HepG2 (cell line): ENCODE measurements at regions not wholly inside any gene's neighbourhood (a gene's known extent, or its start where the extent isn't known, plus 50 kb on each side); places are given as distances from the start of the nearest gene placed in this dataset.

Source experiments
- ATAC-seq: fragments of 200-7000 bp; cut with Tn5 transposase; 3 replicates; pipeline ENCODE4 v1.9.1; 2020; ENCODE audit warnings: mild to moderate bottlenecking, moderate library complexity
- BruUV-seq: library from RNA; stranded (reverse); fragments of 400-500 nt; replicated peaks from 2 replicates; lab custom pipeline; 2021; lab: Mats Ljungman, UMichigan
- CTCF ChIA-PET: fragments of 300-600 bp; formaldehyde crosslinking; extraction: SDS; loops from one replicate; lab custom pipeline; 2021; ENCODE audit warnings: low total read pairs, inconsistent platforms, low intra/inter-chr PET ratio; lab: Yijun Ruan, JAX
- POLR2A ChIA-PET: fragments of 350-600 bp; sonication (Branson Sonifier 250); formaldehyde crosslinking; loops from one replicate; lab custom pipeline; 2020; ENCODE audit warnings: antibody characterized with exemption, inconsistent platforms; lab: Yijun Ruan, JAX
- DNase-seq: peaks from one replicate; pipeline ENCODE4 v3.0.0-alpha.2; 2015; ENCODE audit warnings: low spot score
- FAIRE-seq: peaks from 3 replicates; lab custom pipeline; 2011; peaks lifted over from hg19 to GRCh38; lab: Jason Lieb, UNC
- H2AFZ ChIP-seq: one replicate; pipeline ENCODE4 v1.6.1; 2011; ENCODE audit warnings: low read length, inconsistent platforms
- H3K27ac ChIP-seq: fragments of 300-600 bp; 3 replicates; pipeline ENCODE4 v1.8.0; 2011; ENCODE audit warnings: mixed run types, mild to moderate bottlenecking, mixed read lengths, low read length, inconsistent platforms; ENCODE audit not compliant: insufficient read depth; ENCODE audit errors: extremely low read length
- H3K27me3 ChIP-seq, 2 experiments: fragments of 200-600 bp in 1 of 2; 2 replicates in 1 of 2; 3 replicates in 1 of 2; pipeline versions ENCODE4 v1.6.0 to v1.8.0; 2011; ENCODE audit warnings: low read length in 2 of 2, mild to moderate bottlenecking in 2 of 2, moderate library complexity in 2 of 2, inconsistent platforms in 1 of 2; ENCODE audit not compliant: insufficient read depth in 2 of 2, control insufficient read depth in 1 of 2
- H3K36me3 ChIP-seq, 2 experiments: fragments of 200-600 bp in 1 of 2; replicated peaks in 1 of 2; 2 replicates in 1 of 2; 3 replicates in 1 of 2; pipeline versions ENCODE4 v1.5.1 to v1.8.0; 2011; ENCODE audit warnings: low read length in 2 of 2, inconsistent platforms in 1 of 2; ENCODE audit not compliant: insufficient read depth in 2 of 2, control insufficient read depth in 1 of 2
- H3K4me1 ChIP-seq: 2 replicates; pipeline ENCODE4 v1.5.1; 2012; ENCODE audit warnings: low read length, inconsistent platforms; ENCODE audit not compliant: insufficient read depth
- H3K4me2 ChIP-seq: 2 replicates; pipeline ENCODE4 v1.6.0; 2011; ENCODE audit warnings: low read depth, low read length, inconsistent platforms
- H3K4me3 ChIP-seq, 3 experiments: fragments of 200-600 bp in 1 of 3; sonication (generic), shearing (Covaris generic) in 1 of 3; replicated peaks in 1 of 3; 2 replicates each; pipeline ENCODE4 v1.5.1; 2011 to 2016; ENCODE audit warnings: low read length in 3 of 3, inconsistent platforms in 2 of 3, low read depth in 2 of 3, mild to moderate bottlenecking in 2 of 3, control low read depth in 1 of 3, mixed read lengths in 1 of 3; ENCODE audit not compliant: insufficient read depth in 1 of 3
- H3K79me2 ChIP-seq: one replicate; pipeline ENCODE4 v1.6.1; 2011; ENCODE audit warnings: low read length, inconsistent platforms; ENCODE audit not compliant: insufficient read depth
- H3K9ac ChIP-seq: 2 replicates; pipeline ENCODE4 v1.6.0; 2011; ENCODE audit warnings: mild to moderate bottlenecking, low read depth, low read length, inconsistent platforms; ENCODE audit not compliant: insufficient read depth
- H3K9me3 ChIP-seq: 2 replicates; pipeline ENCODE4 v1.5.1; 2012; ENCODE audit warnings: mild to moderate bottlenecking, low read length
- H4K20me1 ChIP-seq: 2 replicates; pipeline ENCODE4 v1.6.0; 2011; ENCODE audit warnings: inconsistent platforms, mild to moderate bottlenecking, low read length, moderate library complexity; ENCODE audit not compliant: insufficient read depth
- ELF1 ChIP-seq: sonication (generic); formaldehyde crosslinking; IDR thresholded peaks from 2 replicates; pipeline ENCODE4 v1.4.0; 2020; ENCODE audit warnings: missing genetic modification reagents
- ESRRA ChIP-seq: sonication (generic); formaldehyde crosslinking; IDR thresholded peaks from 2 replicates; pipeline ENCODE4 v1.5.1; 2020; ENCODE audit warnings: mild to moderate bottlenecking, low read depth, missing genetic modification reagents
- GATAD2A ChIP-seq: IDR thresholded peaks from 2 replicates; pipeline ENCODE4 v1.6.1; 2016
- MED13 ChIP-seq: sonication (generic); formaldehyde crosslinking; IDR thresholded peaks from 2 replicates; pipeline ENCODE4 v1.5.0; 2020; ENCODE audit warnings: missing genetic modification reagents
- TIGD3 ChIP-seq: sonication (generic); formaldehyde crosslinking; IDR thresholded peaks from 2 replicates; pipeline ENCODE4 v1.5.1; 2020; ENCODE audit warnings: mild to moderate bottlenecking, missing genetic modification reagents, borderline replicate concordance
- ZGPAT ChIP-seq: IDR thresholded peaks from 2 replicates; pipeline ENCODE4 v1.6.1; 2016; ENCODE audit warnings: mild to moderate bottlenecking
- ZNF335 ChIP-seq: sonication (generic); formaldehyde crosslinking; IDR thresholded peaks from 2 replicates; pipeline ENCODE4 v1.4.0; 2020; ENCODE audit warnings: missing genetic modification reagents
- WGBS: methylation state at CpG from one replicate; pipeline ENCODE4 v1.1.6; 2017; ENCODE audit warnings: low lambda C conversion rate; 5-methylcytosine and 5-hydroxymethylcytosine counted together
- in situ Hi-C: cut with HindIII; loops from 2 replicates; pipeline ENCODE4 v1.10.0; 2017; ENCODE audit warnings: low pct_unique_long_range_greater_than_20kb; ENCODE audit not compliant: extremely low pct_ligation_motif_present
- intact Hi-C: fragments of 100-400 bp; cut with micrococcal nuclease; formaldehyde crosslinking; loops from one replicate; pipeline ENCODE4 v1.10.0; 2022; ENCODE audit not compliant: unreplicated experiment
- TF ChIP-seq, protein P1 (sequence below): sonication (generic); formaldehyde crosslinking; IDR thresholded peaks from 2 replicates; pipeline ENCODE4 v1.4.0; 2020; ENCODE audit warnings: mild to moderate bottlenecking, missing genetic modification reagents
- TF ChIP-seq, protein P2 (sequence below), 2 experiments: IDR thresholded peaks; 2 replicates each; pipeline ENCODE4 v1.6.1; 2011 to 2012; ENCODE audit warnings: low read length in 2 of 2, borderline replicate concordance in 1 of 2, low read depth in 1 of 2, mild to moderate bottlenecking in 1 of 2, moderate library complexity in 1 of 2
- TF ChIP-seq, protein P3 (sequence below): fragments of 450-650 bp; IDR thresholded peaks from 2 replicates; pipeline ENCODE4 v1.6.1; 2016

GRCh38 chr11:35047179-35047578 lies 91.8 kb upstream of the CD44 start:
- no peak overlapping the region for H3K9ac ChIP-seq

More at GRCh38 chr11:35047179-35047578, 91.8 kb upstream of the CD44 start:
- H2AFZ ChIP-seq, result no peak overlapping the region
- intact Hi-C loops (no loop called here), in situ Hi-C loops (no loop called here)
- H3K4me2 ChIP-seq, result no peak overlapping the region
- WGBS, result 0% methylated on average over 1 of the region's 1 CpG
- no peaks in the 10 kb centered on the region for H4K20me1 ChIP-seq
- FAIRE-seq (no peak), ATAC-seq (no peak), DNase-seq (no peak)
- H3K9me3 ChIP-seq, result no peaks in the 10 kb centered on the region
- no peak overlapping the region for H3K27ac ChIP-seq
- CTCF ChIA-PET, result no interaction called here
- no peaks in the 10 kb centered on the region for H3K36me3 ChIP-seq
- no peaks in the 10 kb centered on the region for H3K79me2 ChIP-seq
- no peak overlapping the region for H3K4me3 ChIP-seq
- H3K4me1 ChIP-seq, result peaks cover 18% of the 10 kb centered on the region
- TF ChIP-seq ESRRA (no peak), MED13 (CRISPR knock-in tag) (no peak), ZGPAT (CRISPR knock-in tag) (no peak), ZNF335 (no peak), TIGD3 (CRISPR knock-in tag) (no peak), ELF1 (CRISPR knock-in tag) (no peak), GATAD2A (CRISPR knock-in tag) (no peak)
- TF ChIP-seq, protein P1, sequence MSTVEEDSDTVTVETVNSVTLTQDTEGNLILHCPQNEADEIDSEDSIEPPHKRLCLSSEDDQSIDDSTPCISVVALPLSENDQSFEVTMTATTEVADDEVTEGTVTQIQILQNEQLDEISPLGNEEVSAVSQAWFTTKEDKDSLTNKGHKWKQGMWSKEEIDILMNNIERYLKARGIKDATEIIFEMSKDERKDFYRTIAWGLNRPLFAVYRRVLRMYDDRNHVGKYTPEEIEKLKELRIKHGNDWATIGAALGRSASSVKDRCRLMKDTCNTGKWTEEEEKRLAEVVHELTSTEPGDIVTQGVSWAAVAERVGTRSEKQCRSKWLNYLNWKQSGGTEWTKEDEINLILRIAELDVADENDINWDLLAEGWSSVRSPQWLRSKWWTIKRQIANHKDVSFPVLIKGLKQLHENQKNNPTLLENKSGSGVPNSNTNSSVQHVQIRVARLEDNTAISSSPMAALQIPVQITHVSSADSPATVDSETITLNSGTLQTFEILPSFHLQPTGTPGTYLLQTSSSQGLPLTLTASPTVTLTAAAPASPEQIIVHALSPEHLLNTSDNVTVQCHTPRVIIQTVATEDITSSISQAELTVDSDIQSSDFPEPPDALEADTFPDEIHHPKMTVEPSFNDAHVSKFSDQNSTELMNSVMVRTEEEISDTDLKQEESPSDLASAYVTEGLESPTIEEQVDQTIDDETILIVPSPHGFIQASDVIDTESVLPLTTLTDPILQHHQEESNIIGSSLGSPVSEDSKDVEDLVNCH (CRISPR knock-in tag), result no peak
- TF ChIP-seq, protein P2, sequence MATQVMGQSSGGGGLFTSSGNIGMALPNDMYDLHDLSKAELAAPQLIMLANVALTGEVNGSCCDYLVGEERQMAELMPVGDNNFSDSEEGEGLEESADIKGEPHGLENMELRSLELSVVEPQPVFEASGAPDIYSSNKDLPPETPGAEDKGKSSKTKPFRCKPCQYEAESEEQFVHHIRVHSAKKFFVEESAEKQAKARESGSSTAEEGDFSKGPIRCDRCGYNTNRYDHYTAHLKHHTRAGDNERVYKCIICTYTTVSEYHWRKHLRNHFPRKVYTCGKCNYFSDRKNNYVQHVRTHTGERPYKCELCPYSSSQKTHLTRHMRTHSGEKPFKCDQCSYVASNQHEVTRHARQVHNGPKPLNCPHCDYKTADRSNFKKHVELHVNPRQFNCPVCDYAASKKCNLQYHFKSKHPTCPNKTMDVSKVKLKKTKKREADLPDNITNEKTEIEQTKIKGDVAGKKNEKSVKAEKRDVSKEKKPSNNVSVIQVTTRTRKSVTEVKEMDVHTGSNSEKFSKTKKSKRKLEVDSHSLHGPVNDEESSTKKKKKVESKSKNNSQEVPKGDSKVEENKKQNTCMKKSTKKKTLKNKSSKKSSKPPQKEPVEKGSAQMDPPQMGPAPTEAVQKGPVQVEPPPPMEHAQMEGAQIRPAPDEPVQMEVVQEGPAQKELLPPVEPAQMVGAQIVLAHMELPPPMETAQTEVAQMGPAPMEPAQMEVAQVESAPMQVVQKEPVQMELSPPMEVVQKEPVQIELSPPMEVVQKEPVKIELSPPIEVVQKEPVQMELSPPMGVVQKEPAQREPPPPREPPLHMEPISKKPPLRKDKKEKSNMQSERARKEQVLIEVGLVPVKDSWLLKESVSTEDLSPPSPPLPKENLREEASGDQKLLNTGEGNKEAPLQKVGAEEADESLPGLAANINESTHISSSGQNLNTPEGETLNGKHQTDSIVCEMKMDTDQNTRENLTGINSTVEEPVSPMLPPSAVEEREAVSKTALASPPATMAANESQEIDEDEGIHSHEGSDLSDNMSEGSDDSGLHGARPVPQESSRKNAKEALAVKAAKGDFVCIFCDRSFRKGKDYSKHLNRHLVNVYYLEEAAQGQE (IDR thresholded peaks at IDR 0.05; ENCODE audit: borderline replicate concordance in 1 of 2, low read depth in 1 of 2, low read length in 2 of 2), result no peak
- TF ChIP-seq, protein P3, sequence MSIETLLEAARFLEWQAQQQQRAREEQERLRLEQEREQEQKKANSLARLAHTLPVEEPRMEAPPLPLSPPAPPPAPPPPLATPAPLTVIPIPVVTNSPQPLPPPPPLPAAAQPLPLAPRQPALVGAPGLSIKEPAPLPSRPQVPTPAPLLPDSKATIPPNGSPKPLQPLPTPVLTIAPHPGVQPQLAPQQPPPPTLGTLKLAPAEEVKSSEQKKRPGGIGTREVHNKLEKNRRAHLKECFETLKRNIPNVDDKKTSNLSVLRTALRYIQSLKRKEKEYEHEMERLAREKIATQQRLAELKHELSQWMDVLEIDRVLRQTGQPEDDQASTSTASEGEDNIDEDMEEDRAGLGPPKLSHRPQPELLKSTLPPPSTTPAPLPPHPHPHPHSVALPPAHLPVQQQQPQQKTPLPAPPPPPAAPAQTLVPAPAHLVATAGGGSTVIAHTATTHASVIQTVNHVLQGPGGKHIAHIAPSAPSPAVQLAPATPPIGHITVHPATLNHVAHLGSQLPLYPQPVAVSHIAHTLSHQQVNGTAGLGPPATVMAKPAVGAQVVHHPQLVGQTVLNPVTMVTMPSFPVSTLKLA, result no peak
- TF ChIP-seq, all 625 proteins: peak for 0
- no TSS peak for BruUV-seq
- H3K27me3 ChIP-seq, result no peaks in the 10 kb centered on the region
- POLR2A ChIA-PET, result no interaction called here
